ENCODE measurements at regions not wholly inside any gene's neighbourhood (a gene's known extent, or its start where the extent isn't known, plus 50 kb on each side); places are given as distances from the start of the nearest gene placed in this dataset.

DNA sequence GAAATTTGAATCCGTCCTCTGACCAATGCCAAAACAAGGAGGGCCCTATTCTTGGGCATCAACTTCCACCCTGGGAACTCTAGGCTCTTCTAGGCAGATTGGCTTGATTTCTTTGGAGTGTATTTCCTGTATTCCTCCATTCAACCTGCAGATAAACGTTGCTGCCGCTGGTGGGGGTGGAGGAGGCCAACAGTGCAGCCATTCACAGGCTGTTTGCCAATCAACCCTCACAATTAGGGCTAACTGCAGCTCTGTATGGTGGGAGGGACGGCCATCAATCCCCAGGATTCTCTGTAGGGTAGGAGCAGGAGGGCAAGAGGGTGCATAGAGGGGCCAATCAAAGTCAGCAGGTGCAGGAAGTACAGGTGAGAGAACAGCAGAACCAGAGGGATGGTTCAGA, 273.1 kb upstream of the PROX1 start:
- peaks cover 0 to 2% (median 0%) of the 10 kb centered on the region in 3 donors for H3K27me3 ChIP-seq (ENCODE audit: insufficient read depth in 3 of 3, low read length in 2 of 3)
- no peak for DNase-seq
- H3K36me3 ChIP-seq (ENCODE audit: insufficient read depth in 1 of 2, low read depth in 1 of 2) = no peaks in the 10 kb centered on the region
- H3K4me3 ChIP-seq = no peak overlapping the region
- H3K9me3 ChIP-seq = no peaks in the 10 kb centered on the region
- TF ChIP-seq, protein P1, sequence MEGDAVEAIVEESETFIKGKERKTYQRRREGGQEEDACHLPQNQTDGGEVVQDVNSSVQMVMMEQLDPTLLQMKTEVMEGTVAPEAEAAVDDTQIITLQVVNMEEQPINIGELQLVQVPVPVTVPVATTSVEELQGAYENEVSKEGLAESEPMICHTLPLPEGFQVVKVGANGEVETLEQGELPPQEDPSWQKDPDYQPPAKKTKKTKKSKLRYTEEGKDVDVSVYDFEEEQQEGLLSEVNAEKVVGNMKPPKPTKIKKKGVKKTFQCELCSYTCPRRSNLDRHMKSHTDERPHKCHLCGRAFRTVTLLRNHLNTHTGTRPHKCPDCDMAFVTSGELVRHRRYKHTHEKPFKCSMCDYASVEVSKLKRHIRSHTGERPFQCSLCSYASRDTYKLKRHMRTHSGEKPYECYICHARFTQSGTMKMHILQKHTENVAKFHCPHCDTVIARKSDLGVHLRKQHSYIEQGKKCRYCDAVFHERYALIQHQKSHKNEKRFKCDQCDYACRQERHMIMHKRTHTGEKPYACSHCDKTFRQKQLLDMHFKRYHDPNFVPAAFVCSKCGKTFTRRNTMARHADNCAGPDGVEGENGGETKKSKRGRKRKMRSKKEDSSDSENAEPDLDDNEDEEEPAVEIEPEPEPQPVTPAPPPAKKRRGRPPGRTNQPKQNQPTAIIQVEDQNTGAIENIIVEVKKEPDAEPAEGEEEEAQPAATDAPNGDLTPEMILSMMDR (IDR thresholded peaks at IDR 0.05) = no peak
- H3K27ac ChIP-seq = no peak overlapping the region
- no peaks in the 10 kb centered on the region for H3K4me1 ChIP-seq
- intact Hi-C loops (cut with DNase I) = no loop called here
- no peak for ATAC-seq
- 41 to 45% (median 42%) methylated on average over 4 of the region's 4 CpGs for WGBS, 3 donors

DNA sequence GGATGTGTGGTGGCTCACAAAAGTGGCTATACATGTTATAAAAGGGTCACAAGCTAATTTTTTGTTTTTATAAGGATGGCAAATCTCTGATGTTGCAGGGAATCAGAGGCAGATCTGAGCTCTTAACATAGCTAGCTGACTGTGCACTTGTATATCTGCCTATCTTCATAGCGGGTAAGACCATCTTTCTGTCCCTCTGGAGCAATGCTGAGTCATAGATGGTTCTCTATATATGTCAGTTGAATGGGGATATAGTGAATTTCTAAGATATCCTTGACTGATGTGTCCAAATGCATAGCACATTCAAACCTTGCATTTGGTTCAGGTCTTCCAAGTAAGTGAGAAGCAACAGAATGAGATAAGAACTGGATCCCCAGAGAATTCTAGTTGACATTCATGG, 272.6 kb upstream of the PROX1 start:
- H3K27me3 ChIP-seq (ENCODE audit: insufficient read depth in 3 of 3, low read length in 2 of 3) = peaks cover 0 to 2% (median 0%) of the 10 kb centered on the region in 3 donors
- no peaks in the 10 kb centered on the region for H3K4me1 ChIP-seq
- DNase-seq (no peak), ATAC-seq (no peak)
- no peaks in the 10 kb centered on the region for H3K36me3 ChIP-seq (ENCODE audit: insufficient read depth in 1 of 2, low read depth in 1 of 2)
- TF ChIP-seq, protein P1 (IDR thresholded peaks at IDR 0.05) = no peak
- intact Hi-C loops (cut with DNase I) = no loop called here
- H3K27ac ChIP-seq = no peak overlapping the region
- 76 to 94% (median 93%) methylated on average over 1 of the region's 1 CpG for WGBS, 3 donors
- H3K4me3 ChIP-seq = no peak overlapping the region
- H3K9me3 ChIP-seq = no peaks in the 10 kb centered on the region

DNA sequence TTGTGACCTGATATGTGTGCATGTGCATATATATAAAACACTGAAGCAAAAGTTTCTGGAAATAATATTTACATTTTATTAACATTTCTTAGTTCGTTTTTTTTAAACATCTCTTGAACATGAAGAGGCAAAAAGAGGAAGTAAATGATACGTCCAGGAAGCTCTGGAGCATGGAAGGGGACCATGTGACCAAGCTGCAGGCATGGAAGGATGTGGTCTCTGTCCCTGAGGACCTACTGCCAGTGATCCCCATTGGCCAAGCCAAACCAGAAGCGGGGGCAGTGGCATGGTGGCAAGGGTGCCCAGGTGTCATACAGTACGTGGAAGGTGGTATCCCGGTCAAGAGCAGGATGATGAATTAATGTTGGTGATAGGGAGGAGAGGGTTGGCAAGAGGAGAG, 268.3 kb upstream of the PROX1 start:
- Histone ChIP-seq H3K4me3 (no peak overlapping the region), H3K36me3 (ENCODE audit: insufficient read depth in 1 of 2, low read depth in 1 of 2) (no peaks in the 10 kb centered on the region), H3K27me3 (ENCODE audit: insufficient read depth in 3 of 3, low read length in 2 of 3) (peaks cover 0 to 2% (median 0%) of the 10 kb centered on the region in 3 donors), H3K9me3 (no peaks in the 10 kb centered on the region), H3K27ac (no peak overlapping the region), H3K4me1 (no peaks in the 10 kb centered on the region)
- intact Hi-C loops (cut with DNase I) = no loop called here
- DNase-seq (no peak), ATAC-seq (no peak)
- 69 to 81% (median 80%) methylated on average over 5 of the region's 5 CpGs for WGBS, 3 donors
- TF ChIP-seq, protein P1 (IDR thresholded peaks at IDR 0.05) = no peak

DNA sequence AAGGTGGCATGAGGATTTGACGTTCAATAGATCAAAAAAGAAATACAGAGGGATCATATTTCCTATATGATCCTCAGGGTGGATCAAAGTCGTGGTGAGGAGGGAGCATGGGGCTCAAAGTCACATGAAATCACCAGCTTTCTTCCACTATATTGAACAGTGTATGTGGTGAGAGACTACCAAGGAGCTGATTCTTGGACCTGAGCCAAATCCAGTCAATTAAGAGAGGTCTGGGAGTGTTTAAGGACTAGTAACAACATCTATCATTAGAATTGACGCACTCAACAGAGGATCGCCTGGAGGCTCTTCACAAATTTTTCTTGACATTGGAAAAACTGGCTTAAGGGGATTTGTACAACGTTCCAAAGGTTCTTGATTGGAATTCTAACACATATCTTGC, 267.7 kb upstream of the PROX1 start:
- no peak overlapping the region for H3K4me3 ChIP-seq
- TF ChIP-seq, protein P1 (IDR thresholded peaks at IDR 0.05) = no peak
- peaks cover 0 to 2% (median 0%) of the 10 kb centered on the region in 3 donors for H3K27me3 ChIP-seq (ENCODE audit: insufficient read depth in 3 of 3, low read length in 2 of 3)
- WGBS, 3 donors = 70 to 74% (median 70%) methylated on average over 5 of the region's 5 CpGs
- H3K4me1 ChIP-seq = no peaks in the 10 kb centered on the region
- intact Hi-C loops (cut with DNase I) = no loop called here
- no peaks in the 10 kb centered on the region for H3K36me3 ChIP-seq (ENCODE audit: insufficient read depth in 1 of 2, low read depth in 1 of 2)
- no peak for ATAC-seq
- no peak overlapping the region for H3K27ac ChIP-seq
- no peaks in the 10 kb centered on the region for H3K9me3 ChIP-seq
- DNase-seq = no peak

DNA sequence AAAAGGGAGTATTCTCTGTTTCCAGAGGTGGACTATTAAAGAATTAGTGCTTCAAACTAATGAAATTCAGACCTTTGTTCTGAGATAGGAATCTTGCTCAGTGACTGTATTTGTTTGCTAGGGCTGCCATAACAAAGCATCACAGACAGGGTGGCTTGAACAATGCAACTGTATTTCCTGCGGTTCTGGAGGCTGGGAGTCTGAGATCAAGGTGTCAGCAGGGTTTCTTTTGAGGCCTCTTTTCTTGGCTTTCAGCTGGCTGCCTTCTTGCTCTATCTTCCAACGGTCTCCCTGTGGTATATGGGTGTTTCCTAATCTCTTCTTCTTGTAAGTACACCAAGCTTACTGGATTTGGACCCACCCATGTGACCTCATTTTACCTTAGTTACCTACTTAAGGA, 264.6 kb upstream of the PROX1 start:
- Histone ChIP-seq H3K4me1 (no peaks in the 10 kb centered on the region), H3K4me3 (no peak overlapping the region), H3K27me3 (ENCODE audit: insufficient read depth in 3 of 3, low read length in 2 of 3) (peaks cover 0 to 2% (median 0%) of the 10 kb centered on the region in 3 donors), H3K27ac (no peak overlapping the region), H3K9me3 (no peaks in the 10 kb centered on the region), H3K36me3 (ENCODE audit: insufficient read depth in 1 of 2, low read depth in 1 of 2) (no peaks in the 10 kb centered on the region)
- intact Hi-C loops (cut with DNase I) = no loop called here
- ATAC-seq = no peak
- TF ChIP-seq, protein P1 (IDR thresholded peaks at IDR 0.05) = no peak
- no peak for DNase-seq
- 87 to 91% (median 91%) methylated on average over 2 of the region's 2 CpGs for WGBS, 3 donors

All from psoas muscle (tissue), 7 donors.